NT2/D1 (cell line): ENCODE measurements at regions not wholly inside any gene's neighbourhood (a gene's known extent, or its start where the extent isn't known, plus 50 kb on each side); places are given as distances from the start of the nearest gene placed in this dataset.

Experiments
- SUZ12 ChIP-seq: IDR thresholded peaks from 2 replicates; pipeline ENCODE4 v1.6.1; 2011; ENCODE audit not compliant: insufficient read length, insufficient read depth; ENCODE audit errors: extremely low read depth
- YY1 ChIP-seq: IDR thresholded peaks from 2 replicates; pipeline ENCODE4 v1.6.1; 2011; ENCODE audit not compliant: insufficient read length, insufficient read depth
- ZNF274 ChIP-seq: IDR thresholded peaks from 2 replicates; pipeline ENCODE4 v1.6.1; 2011; ENCODE audit warnings: mild to moderate bottlenecking, low read depth, low read length

DNA sequence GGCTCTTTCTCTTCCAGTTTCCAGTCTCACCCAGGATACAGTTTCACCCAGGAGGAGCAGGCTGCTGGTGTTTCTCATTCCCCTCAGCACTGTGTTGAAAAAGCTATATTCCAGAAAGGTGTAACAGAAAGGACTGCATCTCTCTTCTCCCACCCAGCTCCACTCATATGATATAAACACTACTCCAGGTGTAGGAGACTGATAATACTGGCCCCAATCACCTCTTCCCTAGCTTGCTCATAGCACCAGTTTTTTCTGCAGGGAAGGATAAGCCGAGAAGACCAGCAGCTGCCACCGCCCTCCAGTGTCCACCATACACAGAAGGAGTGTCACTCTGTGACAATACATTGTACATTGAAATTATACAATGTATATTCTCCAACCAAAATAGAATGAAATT is 105.5 kb upstream of the STK26 start:
- no peak for TF ChIP-seq SUZ12
- TF ChIP-seq YY1, result no peak
- no peak for TF ChIP-seq ZNF274
